Astrocyte (in vitro differentiated cells and primary cell): ENCODE measurements at regions not wholly inside any gene's neighbourhood (a gene's known extent, or its start where the extent isn't known, plus 50 kb on each side); places are given as distances from the start of the nearest gene placed in this dataset.
"Not testable (repeated sequence)": the region's sequence is repeated elsewhere in the genome, so short reads cannot be mapped to it uniquely, and the experiment has no call there.

ENCODE experiments used
- CTCF ChIP-seq: IDR thresholded peaks from 2 replicates; pipeline ENCODE4 v1.5.1; 2011; ENCODE audit warnings: low read depth, mild to moderate bottlenecking, inconsistent platforms, low read length, moderate library complexity; ENCODE audit not compliant: insufficient read depth
- EZH2 ChIP-seq: IDR thresholded peaks from 2 replicates; pipeline ENCODE4 v1.6.1; 2012; ENCODE audit warnings: mild to moderate bottlenecking, low read length, inconsistent platforms; ENCODE audit not compliant: insufficient read depth

- TF ChIP-seq CTCF, EZH2: not testable (repeated sequence)
Observed at GRCh38 chr11:69590088-69590487, 50.9 kb upstream of the CCND1 start.
